Parathyroid adenoma (tissue), 2 donors: ENCODE measurements at regions not wholly inside any gene's neighbourhood (a gene's known extent, or its start where the extent isn't known, plus 50 kb on each side); places are given as distances from the start of the nearest gene placed in this dataset.

Experiments
- H2AFZ ChIP-seq: fragments of 300-600 bp; sonication (generic); one replicate; pipeline ENCODE4 v1.7.0; 2017; ENCODE audit warnings: antibody characterized with exemption, mild to moderate bottlenecking
- H3K27ac ChIP-seq: fragments of 300-600 bp; sonication (generic); one replicate; pipeline ENCODE4 v1.7.0; 2017
- H3K27me3 ChIP-seq: fragments of 300-600 bp; sonication (generic); one replicate; pipeline ENCODE4 v1.7.0; 2017; ENCODE audit warnings: low read length; ENCODE audit not compliant: control insufficient read depth, insufficient read depth
- H3K36me3 ChIP-seq: fragments of 300-600 bp; sonication (generic); one replicate; pipeline ENCODE4 v1.7.0; 2017; ENCODE audit warnings: low read length; ENCODE audit not compliant: control insufficient read depth, insufficient read depth
- H3K4me1 ChIP-seq: fragments of 300-600 bp; sonication (generic); one replicate; pipeline ENCODE4 v1.7.0; 2017; ENCODE audit warnings: control low read depth
- H3K4me2 ChIP-seq: fragments of 300-600 bp; sonication (generic); one replicate; pipeline ENCODE4 v1.7.0; 2017; ENCODE audit warnings: low read length
- H3K4me3 ChIP-seq: fragments of 300-600 bp; sonication (generic); one replicate; pipeline ENCODE4 v1.7.0; 2017; ENCODE audit warnings: low read depth, low read length
- H3K79me2 ChIP-seq: fragments of 300-600 bp; sonication (generic); one replicate; pipeline ENCODE4 v1.7.0; 2017; ENCODE audit warnings: control low read depth
- H3K9ac ChIP-seq: fragments of 300-600 bp; sonication (generic); one replicate; pipeline ENCODE4 v1.7.0; 2017; ENCODE audit warnings: mild to moderate bottlenecking
- H3K9me3 ChIP-seq: fragments of 300-600 bp; sonication (generic); one replicate; pipeline ENCODE4 v1.7.0; 2017; ENCODE audit warnings: low read length; ENCODE audit not compliant: control insufficient read depth
- TF ChIP-seq, protein P1 (sequence below): fragments of 300-600 bp; sonication (generic); IDR thresholded peaks from one replicate; pipeline ENCODE4 v1.7.0; 2017; ENCODE audit warnings: antibody characterized with exemption, mild to moderate bottlenecking
- donor health status: primary hyperparathyroidism.

GRCh38 chr1:178572604-178573003 is 59.7 kb downstream of the TEX35 start:
- Histone ChIP-seq H2AFZ (no peak overlapping the region), H3K9me3 (no peaks in the 10 kb centered on the region), H3K4me2 (no peak overlapping the region), H3K4me3 (no peak overlapping the region), H3K79me2 (no peaks in the 10 kb centered on the region), H3K27me3 (no peaks in the 10 kb centered on the region), H3K4me1 (no peaks in the 10 kb centered on the region), H3K27ac (no peak overlapping the region), H3K36me3 (no peaks in the 10 kb centered on the region), H3K9ac (no peak overlapping the region)
- TF ChIP-seq, protein P1, sequence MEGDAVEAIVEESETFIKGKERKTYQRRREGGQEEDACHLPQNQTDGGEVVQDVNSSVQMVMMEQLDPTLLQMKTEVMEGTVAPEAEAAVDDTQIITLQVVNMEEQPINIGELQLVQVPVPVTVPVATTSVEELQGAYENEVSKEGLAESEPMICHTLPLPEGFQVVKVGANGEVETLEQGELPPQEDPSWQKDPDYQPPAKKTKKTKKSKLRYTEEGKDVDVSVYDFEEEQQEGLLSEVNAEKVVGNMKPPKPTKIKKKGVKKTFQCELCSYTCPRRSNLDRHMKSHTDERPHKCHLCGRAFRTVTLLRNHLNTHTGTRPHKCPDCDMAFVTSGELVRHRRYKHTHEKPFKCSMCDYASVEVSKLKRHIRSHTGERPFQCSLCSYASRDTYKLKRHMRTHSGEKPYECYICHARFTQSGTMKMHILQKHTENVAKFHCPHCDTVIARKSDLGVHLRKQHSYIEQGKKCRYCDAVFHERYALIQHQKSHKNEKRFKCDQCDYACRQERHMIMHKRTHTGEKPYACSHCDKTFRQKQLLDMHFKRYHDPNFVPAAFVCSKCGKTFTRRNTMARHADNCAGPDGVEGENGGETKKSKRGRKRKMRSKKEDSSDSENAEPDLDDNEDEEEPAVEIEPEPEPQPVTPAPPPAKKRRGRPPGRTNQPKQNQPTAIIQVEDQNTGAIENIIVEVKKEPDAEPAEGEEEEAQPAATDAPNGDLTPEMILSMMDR: no peak

- TF ChIP-seq, protein P1: no peak
- Histone ChIP-seq H3K36me3 (no peaks in the 10 kb centered on the region), H3K4me2 (no peak overlapping the region), H2AFZ (no peak overlapping the region), H3K27me3 (no peaks in the 10 kb centered on the region), H3K4me3 (no peak overlapping the region), H3K27ac (no peak overlapping the region), H3K4me1 (no peaks in the 10 kb centered on the region), H3K9ac (no peak overlapping the region), H3K9me3 (no peaks in the 10 kb centered on the region), H3K79me2 (no peaks in the 10 kb centered on the region)
These were observed 60.4 kb downstream of the TEX35 start for GRCh38 chr1:178573330-178573729.

- Histone ChIP-seq H3K79me2 (no peaks in the 10 kb centered on the region), H3K4me1 (no peaks in the 10 kb centered on the region), H3K4me3 (no peak overlapping the region), H3K36me3 (no peaks in the 10 kb centered on the region), H3K9ac (no peak overlapping the region), H3K27me3 (no peaks in the 10 kb centered on the region), H3K4me2 (no peak overlapping the region), H2AFZ (no peak overlapping the region), H3K9me3 (no peaks in the 10 kb centered on the region), H3K27ac (no peak overlapping the region)
- TF ChIP-seq, protein P1: no peak
These were observed 61.4 kb downstream of the TEX35 start for GRCh38 chr1:178574345-178574744.

DNA sequence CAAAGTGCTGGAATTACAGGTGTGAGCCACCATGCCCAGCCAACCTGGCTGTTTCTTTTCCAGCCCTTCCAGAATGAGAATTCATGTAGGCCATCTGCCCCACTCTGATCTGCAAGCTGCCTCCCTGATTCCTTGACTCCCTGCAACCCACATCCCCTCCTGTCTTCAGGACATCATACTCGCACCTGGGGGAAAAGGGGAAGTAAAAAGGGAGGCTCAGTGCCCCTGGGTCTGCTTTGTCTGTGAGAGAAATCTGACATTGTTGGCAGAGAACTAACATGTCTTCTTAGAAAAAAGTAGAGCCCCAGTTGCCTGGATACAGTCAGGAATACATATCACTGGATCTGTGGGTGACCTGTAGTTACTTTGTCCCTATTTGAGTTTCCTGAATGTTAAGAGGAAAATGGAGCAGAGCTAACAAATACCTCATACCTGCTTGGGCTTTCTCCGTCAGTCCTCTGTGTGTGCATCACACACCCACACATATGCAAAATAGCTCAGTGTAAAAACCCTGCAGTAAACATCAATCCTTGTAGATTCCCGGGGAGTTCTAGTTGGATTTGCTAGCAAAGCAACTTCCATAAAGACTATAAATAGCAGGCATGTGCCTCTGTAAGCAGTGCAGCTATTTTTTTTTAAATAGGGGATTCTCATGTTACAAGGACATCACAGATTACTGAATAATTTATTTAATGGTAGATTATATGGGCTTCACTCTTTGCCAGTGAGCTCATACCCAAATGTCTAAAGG is 62.9 kb downstream of the TEX35 start:
- H2AFZ ChIP-seq: peak overlapping the region; percentile 64
- TF ChIP-seq, protein P1: no peak
- H3K27me3 ChIP-seq: no peaks in the 10 kb centered on the region
- peak overlapping the region; percentile 18 for H3K4me2 ChIP-seq
- H3K27ac ChIP-seq: peak overlapping the region; percentile 64
- no peak overlapping the region for H3K4me3 ChIP-seq
- no peak overlapping the region for H3K9ac ChIP-seq
- no peaks in the 10 kb centered on the region for H3K9me3 ChIP-seq
- H3K79me2 ChIP-seq: no peaks in the 10 kb centered on the region
- H3K36me3 ChIP-seq: no peaks in the 10 kb centered on the region
- no peaks in the 10 kb centered on the region for H3K4me1 ChIP-seq

GRCh38 chr1:178576841-178577240 is 63.9 kb downstream of the TEX35 start:
- Histone ChIP-seq H2AFZ (no peak overlapping the region), H3K79me2 (no peaks in the 10 kb centered on the region), H3K4me1 (no peaks in the 10 kb centered on the region), H3K27ac (no peak overlapping the region), H3K27me3 (no peaks in the 10 kb centered on the region), H3K36me3 (no peaks in the 10 kb centered on the region), H3K9me3 (no peaks in the 10 kb centered on the region), H3K9ac (no peak overlapping the region), H3K4me2 (no peak overlapping the region), H3K4me3 (no peak overlapping the region)
- TF ChIP-seq, protein P1: no peak
